ENCODE measurements at regions not wholly inside any gene's neighbourhood (a gene's known extent, or its start where the extent isn't known, plus 50 kb on each side); places are given as distances from the start of the nearest gene placed in this dataset.

- H3K27ac ChIP-seq (ENCODE audit: low read depth in 1 of 2, low read length in 1 of 2): peak overlapping the region; percentile 26 to 73
- peak in 2 of 9 donors; percentile 31 to 66 for DNase-seq (ENCODE audit: low read depth in 6 of 9, low spot score in 9 of 9)
- H3K27me3 ChIP-seq (ENCODE audit: control insufficient read depth in 2 of 2, insufficient read depth in 1 of 2, low read length in 1 of 2): no peaks in the 10 kb centered on the region
- H3K9me3 ChIP-seq (ENCODE audit: control insufficient read depth in 2 of 2, insufficient read depth in 1 of 2, low read length in 1 of 2): no peaks in the 10 kb centered on the region
- no peak overlapping the region for H3K4me3 ChIP-seq (ENCODE audit: low read length in 2 of 2)
- 83% methylated on average over 5 of the region's 5 CpGs for WGBS
- H3K4me1 ChIP-seq (ENCODE audit: control insufficient read depth in 2 of 2, insufficient read depth in 2 of 2, low read length in 2 of 2): peaks cover 12 to 13% of the 10 kb centered on the region in 2 donors
- no peaks in the 10 kb centered on the region for H3K36me3 ChIP-seq (ENCODE audit: control insufficient read depth in 2 of 2, insufficient read depth in 2 of 2, low read length in 1 of 2)
These were observed 393.7 kb downstream of the NDFIP2 start for GRCh38 chr13:79874396-79875360.

GRCh38 chr13:79871594-79871993 lies 390.6 kb downstream of the NDFIP2 start:
- Histone ChIP-seq H3K4me3 (ENCODE audit: low read length in 2 of 2) (no peak overlapping the region), H3K4me1 (ENCODE audit: control insufficient read depth in 2 of 2, insufficient read depth in 2 of 2, low read length in 2 of 2) (peaks cover 19 to 22% of the 10 kb centered on the region in 2 donors), H3K36me3 (ENCODE audit: control insufficient read depth in 2 of 2, insufficient read depth in 2 of 2, low read length in 1 of 2) (no peaks in the 10 kb centered on the region), H3K9me3 (ENCODE audit: control insufficient read depth in 2 of 2, insufficient read depth in 1 of 2, low read length in 1 of 2) (no peaks in the 10 kb centered on the region), H3K27ac (ENCODE audit: low read depth in 1 of 2, low read length in 1 of 2) (no peak overlapping the region), H3K27me3 (ENCODE audit: control insufficient read depth in 2 of 2, insufficient read depth in 1 of 2, low read length in 1 of 2) (no peaks in the 10 kb centered on the region)
- no peak for DNase-seq (ENCODE audit: low read depth in 6 of 9, low spot score in 9 of 9)

GRCh38 chr13:79870766-79871165 lies 389.8 kb downstream of the NDFIP2 start:
- over 99% methylated on average over 2 of the region's 2 CpGs for WGBS
- no peaks in the 10 kb centered on the region for H3K27me3 ChIP-seq (ENCODE audit: control insufficient read depth in 2 of 2, insufficient read depth in 1 of 2, low read length in 1 of 2)
- no peak for DNase-seq (ENCODE audit: low read depth in 6 of 9, low spot score in 9 of 9)
- no peaks in the 10 kb centered on the region for H3K9me3 ChIP-seq (ENCODE audit: control insufficient read depth in 2 of 2, insufficient read depth in 1 of 2, low read length in 1 of 2)
- no peaks in the 10 kb centered on the region for H3K36me3 ChIP-seq (ENCODE audit: control insufficient read depth in 2 of 2, insufficient read depth in 2 of 2, low read length in 1 of 2)
- H3K4me1 ChIP-seq (ENCODE audit: control insufficient read depth in 2 of 2, insufficient read depth in 2 of 2, low read length in 2 of 2): peaks cover 19 to 25% of the 10 kb centered on the region in 2 donors
- H3K27ac ChIP-seq (ENCODE audit: low read depth in 1 of 2, low read length in 1 of 2): peak overlapping the region in 1 of 2 donors; percentile 97
- H3K4me3 ChIP-seq (ENCODE audit: low read length in 2 of 2): no peak overlapping the region

GRCh38 chr13:79870123-79870522 lies 389.2 kb downstream of the NDFIP2 start:
- DNase-seq (ENCODE audit: low read depth in 6 of 9, low spot score in 9 of 9): no peak

DNA sequence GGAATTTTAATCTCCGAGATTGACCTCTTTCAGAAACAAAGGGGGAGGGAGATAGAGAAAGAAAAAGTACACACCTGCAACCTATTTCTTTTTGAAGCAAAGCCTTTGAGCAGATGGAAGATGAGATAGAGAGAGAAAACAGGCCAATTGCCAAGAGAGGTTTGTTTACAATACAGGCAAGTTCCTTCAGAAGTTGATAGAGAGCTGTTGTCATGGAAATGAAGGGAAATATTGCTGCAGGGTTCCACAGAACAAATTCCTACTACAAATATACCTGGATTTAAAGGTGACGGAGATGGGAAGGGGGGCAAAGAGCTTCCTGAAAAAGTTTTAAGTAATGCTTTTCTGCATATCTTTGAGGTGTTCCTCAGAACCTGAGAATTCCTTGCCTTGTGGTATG lies 388.4 kb downstream of the NDFIP2 start:
- WGBS: 31% methylated on average over 2 of the region's 2 CpGs
- Histone ChIP-seq H3K36me3 (ENCODE audit: control insufficient read depth in 2 of 2, insufficient read depth in 2 of 2, low read length in 1 of 2) (no peaks in the 10 kb centered on the region), H3K27me3 (ENCODE audit: control insufficient read depth in 2 of 2, insufficient read depth in 1 of 2, low read length in 1 of 2) (no peaks in the 10 kb centered on the region), H3K27ac (ENCODE audit: low read depth in 1 of 2, low read length in 1 of 2) (peak overlapping the region; percentile 33 to 97), H3K4me3 (ENCODE audit: low read length in 2 of 2) (peak overlapping the region; percentile 14 to 39), H3K4me1 (ENCODE audit: control insufficient read depth in 2 of 2, insufficient read depth in 2 of 2, low read length in 2 of 2) (peaks cover 16 to 26% of the 10 kb centered on the region in 2 donors), H3K9me3 (ENCODE audit: control insufficient read depth in 2 of 2, insufficient read depth in 1 of 2, low read length in 1 of 2) (no peaks in the 10 kb centered on the region)
- peak; percentile 55 to 91 (median 74) for DNase-seq (ENCODE audit: low read depth in 6 of 9, low spot score in 9 of 9)

More at GRCh38 chr13:79870123-79870522, 389.2 kb downstream of the NDFIP2 start:
- no peak overlapping the region for H3K4me3 ChIP-seq (ENCODE audit: low read length in 2 of 2)
- peaks cover 19 to 25% of the 10 kb centered on the region in 2 donors for H3K4me1 ChIP-seq (ENCODE audit: control insufficient read depth in 2 of 2, insufficient read depth in 2 of 2, low read length in 2 of 2)
- no peaks in the 10 kb centered on the region for H3K36me3 ChIP-seq (ENCODE audit: control insufficient read depth in 2 of 2, insufficient read depth in 2 of 2, low read length in 1 of 2)
- H3K27ac ChIP-seq (ENCODE audit: low read depth in 1 of 2, low read length in 1 of 2): peak overlapping the region in 1 of 2 donors; percentile 97
- no peaks in the 10 kb centered on the region for H3K27me3 ChIP-seq (ENCODE audit: control insufficient read depth in 2 of 2, insufficient read depth in 1 of 2, low read length in 1 of 2)
- no peaks in the 10 kb centered on the region for H3K9me3 ChIP-seq (ENCODE audit: control insufficient read depth in 2 of 2, insufficient read depth in 1 of 2, low read length in 1 of 2)

GRCh38 chr13:79867254-79867653 lies 386.3 kb downstream of the NDFIP2 start:
- peak overlapping the region in 1 of 2 donors; percentile 74 for H3K27ac ChIP-seq (ENCODE audit: low read depth in 1 of 2, low read length in 1 of 2)
- no peaks in the 10 kb centered on the region for H3K27me3 ChIP-seq (ENCODE audit: control insufficient read depth in 2 of 2, insufficient read depth in 1 of 2, low read length in 1 of 2)
- H3K4me3 ChIP-seq (ENCODE audit: low read length in 2 of 2): no peak overlapping the region
- H3K9me3 ChIP-seq (ENCODE audit: control insufficient read depth in 2 of 2, insufficient read depth in 1 of 2, low read length in 1 of 2): no peaks in the 10 kb centered on the region
- H3K4me1 ChIP-seq (ENCODE audit: control insufficient read depth in 2 of 2, insufficient read depth in 2 of 2, low read length in 2 of 2): peaks cover 18 to 20% of the 10 kb centered on the region in 2 donors
- H3K36me3 ChIP-seq (ENCODE audit: control insufficient read depth in 2 of 2, insufficient read depth in 2 of 2, low read length in 1 of 2): no peaks in the 10 kb centered on the region
- peak in 1 of 9 donors; percentile 62 for DNase-seq (ENCODE audit: low read depth in 6 of 9, low spot score in 9 of 9)
- WGBS: 9% methylated on average over 1 of the region's 1 CpG

DNA sequence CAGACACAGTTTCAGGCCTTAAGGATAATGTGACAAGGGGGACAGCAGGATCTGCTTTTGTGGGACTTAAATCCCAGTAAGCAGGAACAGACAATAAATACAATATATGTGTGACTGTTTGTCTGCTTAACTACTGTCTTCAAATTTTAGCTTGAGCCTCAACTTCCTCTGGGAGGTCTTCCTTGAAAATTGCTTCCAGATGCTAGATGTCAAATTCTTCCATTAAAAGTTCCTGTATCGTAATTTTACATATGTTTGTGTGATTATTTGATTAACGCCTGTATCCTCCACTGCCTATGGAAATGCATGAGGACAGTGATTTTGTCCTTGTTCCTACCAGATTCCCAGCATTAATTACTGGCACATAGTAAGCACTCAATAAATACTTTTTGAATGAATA lies 385.5 kb downstream of the NDFIP2 start:
- Histone ChIP-seq H3K4me3 (ENCODE audit: low read length in 2 of 2) (no peak overlapping the region), H3K36me3 (ENCODE audit: control insufficient read depth in 2 of 2, insufficient read depth in 2 of 2, low read length in 1 of 2) (no peaks in the 10 kb centered on the region), H3K9me3 (ENCODE audit: control insufficient read depth in 2 of 2, insufficient read depth in 1 of 2, low read length in 1 of 2) (no peaks in the 10 kb centered on the region), H3K4me1 (ENCODE audit: control insufficient read depth in 2 of 2, insufficient read depth in 2 of 2, low read length in 2 of 2) (peaks cover 18 to 20% of the 10 kb centered on the region in 2 donors), H3K27me3 (ENCODE audit: control insufficient read depth in 2 of 2, insufficient read depth in 1 of 2, low read length in 1 of 2) (no peaks in the 10 kb centered on the region), H3K27ac (ENCODE audit: low read depth in 1 of 2, low read length in 1 of 2) (no peak overlapping the region)
- WGBS: 96% methylated on average over 2 of the region's 2 CpGs
- DNase-seq (ENCODE audit: low read depth in 6 of 9, low spot score in 9 of 9): no peak

DNA sequence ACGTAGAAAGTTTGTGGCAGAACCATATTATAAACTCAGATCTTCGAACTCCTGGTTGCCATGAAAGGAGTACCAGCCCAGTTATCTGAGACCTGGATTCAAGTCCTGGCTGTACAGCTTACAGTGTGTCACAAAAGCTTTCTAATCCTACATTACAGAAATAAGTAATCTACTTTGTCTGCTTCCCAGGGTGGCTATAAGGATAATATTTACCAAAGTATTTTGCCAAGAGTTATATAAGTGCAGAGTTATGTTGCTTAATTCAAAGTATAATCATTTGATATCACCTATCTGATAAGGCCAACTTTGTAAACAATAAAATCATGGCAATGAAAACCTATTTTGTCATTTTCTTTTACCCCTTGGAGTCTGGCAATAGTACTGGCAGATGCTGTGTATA lies 381.6 kb downstream of the NDFIP2 start:
- Histone ChIP-seq H3K27ac (ENCODE audit: low read depth in 1 of 2, low read length in 1 of 2) (no peak overlapping the region), H3K27me3 (ENCODE audit: control insufficient read depth in 2 of 2, insufficient read depth in 1 of 2, low read length in 1 of 2) (no peaks in the 10 kb centered on the region), H3K36me3 (ENCODE audit: control insufficient read depth in 2 of 2, insufficient read depth in 2 of 2, low read length in 1 of 2) (no peaks in the 10 kb centered on the region), H3K4me1 (ENCODE audit: control insufficient read depth in 2 of 2, insufficient read depth in 2 of 2, low read length in 2 of 2) (peaks cover 13 to 15% of the 10 kb centered on the region in 2 donors), H3K9me3 (ENCODE audit: control insufficient read depth in 2 of 2, insufficient read depth in 1 of 2, low read length in 1 of 2) (no peaks in the 10 kb centered on the region), H3K4me3 (ENCODE audit: low read length in 2 of 2) (no peak overlapping the region)
- 93% methylated on average over 2 of the region's 2 CpGs for WGBS
- no peak for DNase-seq (ENCODE audit: low read depth in 6 of 9, low spot score in 9 of 9)

GRCh38 chr13:79861731-79862130 lies 380.8 kb downstream of the NDFIP2 start:
- Histone ChIP-seq H3K4me3 (ENCODE audit: low read length in 2 of 2) (no peak overlapping the region), H3K4me1 (ENCODE audit: control insufficient read depth in 2 of 2, insufficient read depth in 2 of 2, low read length in 2 of 2) (peaks cover 8% of the 10 kb centered on the region in 2 donors), H3K36me3 (ENCODE audit: control insufficient read depth in 2 of 2, insufficient read depth in 2 of 2, low read length in 1 of 2) (no peaks in the 10 kb centered on the region), H3K9me3 (ENCODE audit: control insufficient read depth in 2 of 2, insufficient read depth in 1 of 2, low read length in 1 of 2) (no peaks in the 10 kb centered on the region), H3K27ac (ENCODE audit: low read depth in 1 of 2, low read length in 1 of 2) (no peak overlapping the region), H3K27me3 (ENCODE audit: control insufficient read depth in 2 of 2, insufficient read depth in 1 of 2, low read length in 1 of 2) (no peaks in the 10 kb centered on the region)
- 98% methylated on average over 7 of the region's 7 CpGs for WGBS
- no peak for DNase-seq (ENCODE audit: low read depth in 6 of 9, low spot score in 9 of 9)

Measured in thymus (tissue), 11 donors.